ENCODE measurements at regions not wholly inside any gene's neighbourhood (a gene's known extent, or its start where the extent isn't known, plus 50 kb on each side); places are given as distances from the start of the nearest gene placed in this dataset.

GRCh38 chr7:46653848-46654247, 732.8 kb upstream of the IGFBP3 start:
- ATAC-seq (no peak), DNase-seq (ENCODE audit: low spot score) (no peak)
- H3K27ac ChIP-seq (ENCODE audit: low read depth), result no peak overlapping the region
- H3K79me2 ChIP-seq (replicated peaks; ENCODE audit: insufficient read depth), result no peaks in the 10 kb centered on the region
- H3K36me3 ChIP-seq (ENCODE audit: insufficient read depth), result no peaks in the 10 kb centered on the region; the same call in 1 of the 2 replicates
- H4K20me1 ChIP-seq (replicated peaks; ENCODE audit: insufficient read depth), result no peaks in the 10 kb centered on the region
- H3K4me1 ChIP-seq (ENCODE audit: insufficient read depth), result no peaks in the 10 kb centered on the region
- Mint-ChIP-seq H3K27me3 (ENCODE audit: insufficient read depth, low read depth, poor library complexity) (peaks cover 2% of the 10 kb centered on the region), H3K4me1 (no peaks in the 10 kb centered on the region; the same call in 2 of the 3 replicates), H3K4me3 (no peak overlapping the region), H3K27ac (no peak overlapping the region), H3K9me3 (peaks cover 13% of the 10 kb centered on the region), H3K36me3 (ENCODE audit: low read depth) (peaks cover 11% of the 10 kb centered on the region)
- no peak overlapping the region for H3K4me3 ChIP-seq
- H2AFZ ChIP-seq, result no peak overlapping the region
- no peak for TF ChIP-seq ZNF114 (CRISPR knock-in tag; IDR thresholded peaks at IDR 0.05)
- no peak for TF ChIP-seq EZH2 (IDR thresholded peaks at IDR 0.05; ENCODE audit: low read depth, unreplicated experiment)
- TF ChIP-seq JUNB (IDR thresholded peaks at IDR 0.05; ENCODE audit: unreplicated experiment), result no peak
- no peak for TF ChIP-seq EZH2phosphoT487 (IDR thresholded peaks at IDR 0.05; ENCODE audit: unreplicated experiment)
- no peak for TF ChIP-seq CREB1 (CRISPR knock-in tag; IDR thresholded peaks at IDR 0.05; ENCODE audit: low read depth)
- no peak for TF ChIP-seq ZNF331 (CRISPR knock-in tag; IDR thresholded peaks at IDR 0.05; ENCODE audit: low read depth)
- TF ChIP-seq, protein P1, sequence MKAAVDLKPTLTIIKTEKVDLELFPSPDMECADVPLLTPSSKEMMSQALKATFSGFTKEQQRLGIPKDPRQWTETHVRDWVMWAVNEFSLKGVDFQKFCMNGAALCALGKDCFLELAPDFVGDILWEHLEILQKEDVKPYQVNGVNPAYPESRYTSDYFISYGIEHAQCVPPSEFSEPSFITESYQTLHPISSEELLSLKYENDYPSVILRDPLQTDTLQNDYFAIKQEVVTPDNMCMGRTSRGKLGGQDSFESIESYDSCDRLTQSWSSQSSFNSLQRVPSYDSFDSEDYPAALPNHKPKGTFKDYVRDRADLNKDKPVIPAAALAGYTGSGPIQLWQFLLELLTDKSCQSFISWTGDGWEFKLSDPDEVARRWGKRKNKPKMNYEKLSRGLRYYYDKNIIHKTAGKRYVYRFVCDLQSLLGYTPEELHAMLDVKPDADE (IDR thresholded peaks at IDR 0.05), result no peak
- TF ChIP-seq STAT1 (IDR thresholded peaks at IDR 0.05; ENCODE audit: unreplicated experiment), result no peak
- TF ChIP-seq CTCF (conservative IDR thresholded peaks at IDR 0.05; ENCODE audit: low read depth in 2 of 2), result no peak
- TF ChIP-seq REST (IDR thresholded peaks at IDR 0.05; ENCODE audit: unreplicated experiment), result no peak
- TF ChIP-seq, protein P2, sequence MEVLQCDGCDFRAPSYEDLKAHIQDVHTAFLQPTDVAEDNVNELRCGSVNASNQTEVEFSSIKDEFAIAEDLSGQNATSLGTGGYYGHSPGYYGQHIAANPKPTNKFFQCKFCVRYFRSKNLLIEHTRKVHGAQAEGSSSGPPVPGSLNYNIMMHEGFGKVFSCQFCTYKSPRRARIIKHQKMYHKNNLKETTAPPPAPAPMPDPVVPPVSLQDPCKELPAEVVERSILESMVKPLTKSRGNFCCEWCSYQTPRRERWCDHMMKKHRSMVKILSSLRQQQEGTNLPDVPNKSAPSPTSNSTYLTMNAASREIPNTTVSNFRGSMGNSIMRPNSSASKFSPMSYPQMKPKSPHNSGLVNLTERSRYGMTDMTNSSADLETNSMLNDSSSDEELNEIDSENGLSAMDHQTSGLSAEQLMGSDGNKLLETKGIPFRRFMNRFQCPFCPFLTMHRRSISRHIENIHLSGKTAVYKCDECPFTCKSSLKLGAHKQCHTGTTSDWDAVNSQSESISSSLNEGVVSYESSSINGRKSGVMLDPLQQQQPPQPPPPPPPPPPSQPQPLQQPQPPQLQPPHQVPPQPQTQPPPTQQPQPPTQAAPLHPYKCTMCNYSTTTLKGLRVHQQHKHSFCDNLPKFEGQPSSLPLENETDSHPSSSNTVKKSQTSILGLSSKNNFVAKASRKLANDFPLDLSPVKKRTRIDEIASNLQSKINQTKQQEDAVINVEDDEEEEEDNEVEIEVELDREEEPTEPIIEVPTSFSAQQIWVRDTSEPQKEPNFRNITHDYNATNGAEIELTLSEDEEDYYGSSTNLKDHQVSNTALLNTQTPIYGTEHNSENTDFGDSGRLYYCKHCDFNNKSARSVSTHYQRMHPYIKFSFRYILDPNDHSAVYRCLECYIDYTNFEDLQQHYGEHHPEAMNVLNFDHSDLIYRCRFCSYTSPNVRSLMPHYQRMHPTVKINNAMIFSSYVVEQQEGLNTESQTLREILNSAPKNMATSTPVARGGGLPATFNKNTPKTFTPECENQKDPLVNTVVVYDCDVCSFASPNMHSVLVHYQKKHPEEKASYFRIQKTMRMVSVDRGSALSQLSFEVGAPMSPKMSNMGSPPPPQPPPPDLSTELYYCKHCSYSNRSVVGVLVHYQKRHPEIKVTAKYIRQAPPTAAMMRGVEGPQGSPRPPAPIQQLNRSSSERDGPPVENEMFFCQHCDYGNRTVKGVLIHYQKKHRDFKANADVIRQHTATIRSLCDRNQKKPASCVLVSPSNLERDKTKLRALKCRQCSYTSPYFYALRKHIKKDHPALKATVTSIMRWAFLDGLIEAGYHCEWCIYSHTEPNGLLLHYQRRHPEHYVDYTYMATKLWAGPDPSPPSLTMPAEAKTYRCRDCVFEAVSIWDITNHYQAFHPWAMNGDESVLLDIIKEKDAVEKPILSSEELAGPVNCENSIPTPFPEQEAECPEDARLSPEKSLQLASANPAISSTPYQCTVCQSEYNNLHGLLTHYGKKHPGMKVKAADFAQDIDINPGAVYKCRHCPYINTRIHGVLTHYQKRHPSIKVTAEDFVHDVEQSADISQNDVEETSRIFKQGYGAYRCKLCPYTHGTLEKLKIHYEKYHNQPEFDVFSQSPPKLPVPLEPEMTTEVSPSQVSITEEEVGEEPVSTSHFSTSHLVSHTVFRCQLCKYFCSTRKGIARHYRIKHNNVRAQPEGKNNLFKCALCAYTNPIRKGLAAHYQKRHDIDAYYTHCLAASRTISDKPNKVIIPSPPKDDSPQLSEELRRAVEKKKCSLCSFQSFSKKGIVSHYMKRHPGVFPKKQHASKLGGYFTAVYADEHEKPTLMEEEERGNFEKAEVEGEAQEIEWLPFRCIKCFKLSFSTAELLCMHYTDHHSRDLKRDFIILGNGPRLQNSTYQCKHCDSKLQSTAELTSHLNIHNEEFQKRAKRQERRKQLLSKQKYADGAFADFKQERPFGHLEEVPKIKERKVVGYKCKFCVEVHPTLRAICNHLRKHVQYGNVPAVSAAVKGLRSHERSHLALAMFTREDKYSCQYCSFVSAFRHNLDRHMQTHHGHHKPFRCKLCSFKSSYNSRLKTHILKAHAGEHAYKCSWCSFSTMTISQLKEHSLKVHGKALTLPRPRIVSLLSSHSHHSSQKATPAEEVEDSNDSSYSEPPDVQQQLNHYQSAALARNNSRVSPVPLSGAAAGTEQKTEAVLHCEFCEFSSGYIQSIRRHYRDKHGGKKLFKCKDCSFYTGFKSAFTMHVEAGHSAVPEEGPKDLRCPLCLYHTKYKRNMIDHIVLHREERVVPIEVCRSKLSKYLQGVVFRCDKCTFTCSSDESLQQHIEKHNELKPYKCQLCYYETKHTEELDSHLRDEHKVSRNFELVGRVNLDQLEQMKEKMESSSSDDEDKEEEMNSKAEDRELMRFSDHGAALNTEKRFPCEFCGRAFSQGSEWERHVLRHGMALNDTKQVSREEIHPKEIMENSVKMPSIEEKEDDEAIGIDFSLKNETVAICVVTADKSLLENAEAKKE (CRISPR knock-in tag; IDR thresholded peaks at IDR 0.05), result no peak
- TF ChIP-seq POLR2AphosphoS5 (IDR thresholded peaks at IDR 0.05; ENCODE audit: low read depth), result no peak
- no peak for TF ChIP-seq NANOG (IDR thresholded peaks at IDR 0.05; ENCODE audit: borderline replicate concordance)
- H3K4me2 ChIP-seq, result no peak overlapping the region
- no peaks in the 10 kb centered on the region for H3K27me3 ChIP-seq (ENCODE audit: insufficient read depth)
- H3K9me2 ChIP-seq (ENCODE audit: insufficient read depth), result peaks cover 28% of the 10 kb centered on the region
- no peaks in the 10 kb centered on the region for H3F3A ChIP-seq (replicated peaks; ENCODE audit: low read depth)
